T1000 (cell line): ENCODE measurements at regions not wholly inside any gene's neighbourhood (a gene's known extent, or its start where the extent isn't known, plus 50 kb on each side); places are given as distances from the start of the nearest gene placed in this dataset.
A peak's percentile ranks its signal among the peaks of the same experiment; 100 is the strongest.
"Not testable (repeated sequence)": the region's sequence is repeated elsewhere in the genome, so short reads cannot be mapped to it uniquely, and the experiment has no call there.

Experiments
- DNase-seq: peaks from one replicate; lab custom pipeline; 2025; ENCODE audit warnings: mixed read lengths; lab: John Stamatoyannopoulos, UW

- peak; percentile 62 for DNase-seq
These were observed 56.3 kb upstream of the KRTAP5-11 start for GRCh38 chr11:71638801-71639519.

DNA sequence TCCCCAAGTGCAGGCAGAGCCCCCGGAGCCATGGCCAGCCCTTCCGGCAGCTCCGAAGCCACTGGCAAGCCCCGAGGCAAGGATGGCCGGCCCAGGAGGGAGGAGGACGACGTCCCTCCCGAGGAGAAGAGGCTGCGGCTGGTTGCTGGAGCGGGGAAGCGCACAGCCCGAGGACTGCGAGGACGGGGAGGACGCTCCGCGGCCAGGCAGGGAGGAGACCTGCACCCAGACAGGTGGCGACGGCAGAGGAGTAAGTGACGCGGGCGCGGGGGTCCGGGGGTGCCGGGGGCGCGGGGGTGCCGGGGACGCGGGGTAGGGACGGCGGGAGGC, 56.8 kb upstream of the KRTAP5-11 start:
- not testable (repeated sequence) for DNase-seq

DNA sequence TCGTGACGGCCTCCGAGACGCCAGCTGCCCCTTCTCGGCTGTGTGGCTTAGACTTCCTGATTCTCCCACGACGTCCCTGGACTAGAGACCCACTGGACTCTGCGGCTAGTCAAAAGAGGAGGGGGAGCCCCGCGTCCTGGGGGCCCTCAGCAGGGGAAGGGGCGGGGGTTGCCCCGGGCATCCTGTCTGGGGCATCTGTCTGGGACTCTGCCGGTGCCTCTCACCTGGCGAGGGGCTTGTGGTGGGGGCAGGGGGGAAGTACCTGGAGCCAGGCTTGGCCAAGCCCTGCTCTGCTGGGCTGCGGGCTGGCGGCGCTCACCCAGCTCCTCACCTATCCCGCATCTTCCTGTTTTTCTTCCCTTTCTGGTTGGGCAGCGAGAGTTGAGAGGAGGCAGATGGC, 57.2 kb upstream of the KRTAP5-11 start:
- DNase-seq = not testable (repeated sequence)

DNA sequence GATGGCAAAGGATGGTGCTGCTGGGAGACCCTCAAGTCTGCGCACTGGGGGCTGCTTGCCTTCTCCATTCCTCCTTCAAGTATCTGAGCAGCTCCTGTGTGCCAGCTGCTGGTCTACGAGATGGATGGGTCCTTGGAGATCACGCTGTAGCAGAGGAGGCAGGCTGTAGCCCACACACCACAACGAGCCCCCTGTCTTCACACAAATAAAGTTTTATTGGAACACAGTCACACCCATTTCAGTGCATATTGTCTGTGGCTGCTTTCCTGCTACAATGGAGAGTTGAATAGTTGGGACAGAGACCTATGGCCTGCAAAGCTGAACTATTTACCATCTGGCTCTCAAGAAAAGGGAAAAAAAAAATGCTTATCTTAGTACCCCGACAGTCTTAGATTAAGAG, 64.4 kb upstream of the KRTAP5-11 start:
- DNase-seq = not testable (repeated sequence)

- DNase-seq = not testable (repeated sequence)
These were observed 70.3 kb upstream of the KRTAP5-11 start for GRCh38 chr11:71652998-71653397.

DNA sequence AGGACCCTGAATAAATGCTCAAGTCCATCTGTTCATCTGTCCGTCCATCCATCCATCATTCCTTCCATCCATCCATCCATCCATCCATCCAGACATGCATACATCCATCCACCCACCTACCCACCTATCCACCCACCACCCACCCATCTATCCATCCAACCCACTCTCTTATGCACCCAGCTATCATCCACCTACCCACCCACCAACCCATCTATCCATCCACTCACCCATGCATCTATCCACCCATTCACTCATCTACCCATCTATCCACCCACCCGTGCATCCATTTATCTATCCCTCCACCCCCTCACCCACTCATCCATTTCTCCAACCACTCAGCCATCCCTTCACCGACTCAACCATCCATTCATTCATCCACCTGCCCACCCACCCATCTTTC, 71.7 kb upstream of the KRTAP5-11 start:
- not testable (repeated sequence) for DNase-seq

GRCh38 chr11:71655041-71655440, 72.4 kb upstream of the KRTAP5-11 start:
- not testable (repeated sequence) for DNase-seq

DNA sequence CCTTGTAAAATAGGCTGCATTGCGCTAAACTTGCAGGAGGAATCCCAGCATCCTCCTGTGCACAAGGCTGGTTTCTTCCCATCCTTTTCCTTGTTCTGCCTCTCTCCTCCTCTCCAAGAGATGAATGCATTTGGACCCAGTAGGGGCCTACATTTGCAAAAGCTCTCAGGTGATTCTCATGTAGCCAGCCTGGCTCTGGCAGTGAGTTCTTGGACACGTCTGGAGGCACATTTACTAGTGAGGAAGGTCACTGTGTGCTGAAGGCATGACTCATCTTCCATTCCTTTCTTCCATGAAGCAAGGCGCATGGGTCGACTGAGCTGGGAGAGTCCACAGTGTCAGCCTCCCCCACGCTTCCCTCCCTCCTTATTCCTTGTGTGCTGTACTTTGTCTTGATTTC, 73.8 kb upstream of the KRTAP5-11 start:
- not testable (repeated sequence) for DNase-seq

DNA sequence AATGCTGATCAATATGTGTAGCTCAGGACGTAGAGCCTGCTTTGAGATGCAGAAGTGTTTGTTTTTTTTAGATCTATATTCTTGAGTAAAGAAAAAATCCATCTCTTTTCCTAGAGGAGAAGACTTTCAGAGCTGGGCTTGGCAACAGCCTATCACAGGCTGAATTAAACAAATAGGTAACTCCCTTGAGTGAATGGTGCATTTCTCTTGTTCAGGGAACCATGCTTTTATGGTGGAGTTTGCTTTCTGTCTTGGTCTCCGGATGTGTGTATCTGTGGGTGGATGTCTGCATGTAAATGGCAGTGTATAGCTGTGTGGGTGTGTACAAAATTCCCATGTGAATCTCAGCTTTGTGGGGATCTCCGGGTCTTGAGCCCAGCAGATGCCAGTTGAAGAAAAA, 82.3 kb upstream of the KRTAP5-11 start:
- not testable (repeated sequence) for DNase-seq

GRCh38 chr11:71698110-71698509, 115.4 kb upstream of the KRTAP5-11 start:
- DNase-seq = not testable (repeated sequence)

DNA sequence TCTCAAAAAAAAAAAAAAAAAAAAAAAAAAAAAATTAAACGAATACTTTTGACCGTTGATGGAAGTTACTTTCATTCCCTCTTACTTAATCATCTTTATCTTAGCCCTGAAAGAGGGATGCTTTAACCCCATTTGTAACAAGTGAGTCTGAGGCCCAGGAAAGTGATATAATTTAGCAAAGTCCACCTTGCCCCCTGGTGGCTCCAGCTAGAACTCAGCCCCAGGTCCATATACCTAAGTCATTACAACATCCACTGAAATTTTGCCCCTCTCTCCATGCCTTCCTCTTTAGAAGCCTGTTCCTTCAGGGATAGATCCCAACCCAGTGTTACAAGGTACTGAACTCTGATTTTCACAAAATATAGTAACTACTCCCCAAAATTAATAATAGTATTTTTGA, 116.3 kb upstream of the KRTAP5-11 start:
- DNase-seq = not testable (repeated sequence)

DNA sequence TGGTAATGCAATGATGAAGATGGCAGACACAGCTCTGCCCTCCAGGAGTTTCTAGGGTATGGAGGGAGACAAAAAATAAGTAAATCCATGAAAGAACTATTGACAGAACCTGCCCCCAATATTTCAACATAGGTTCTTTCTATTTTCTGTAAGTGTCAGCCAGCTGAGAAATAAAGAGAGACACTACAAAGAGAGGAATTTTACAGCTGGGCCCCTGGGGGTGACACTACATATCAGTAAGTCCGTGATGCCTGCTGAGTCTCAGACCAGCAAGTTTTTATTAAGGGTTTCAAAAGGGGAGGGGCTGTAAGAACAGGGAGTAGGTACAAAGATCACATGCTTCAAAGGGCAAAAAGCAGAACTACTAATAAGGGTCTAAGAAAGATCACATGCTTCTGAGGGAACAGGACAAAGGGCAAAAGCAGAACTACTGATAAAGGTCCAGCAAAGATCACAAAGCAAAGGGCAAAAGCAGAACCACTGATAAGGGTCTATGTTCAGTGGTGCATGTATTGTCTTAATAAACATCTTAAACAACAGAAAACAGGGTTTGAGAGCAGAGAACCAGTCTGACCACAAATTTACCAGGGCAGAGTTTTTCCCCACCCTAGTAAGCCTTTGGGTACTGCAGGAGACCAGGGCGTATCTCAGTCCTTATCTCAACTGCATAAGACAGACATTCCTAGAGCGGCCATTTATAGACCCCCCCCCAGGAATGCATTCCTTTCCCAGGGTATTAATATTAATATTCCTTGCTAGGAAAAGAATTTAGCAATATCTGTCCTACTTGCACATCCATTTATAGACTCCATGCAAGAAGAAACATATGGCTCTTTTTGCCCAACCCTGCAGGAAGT, 119.0 kb upstream of the KRTAP5-11 start:
- not testable (repeated sequence) for DNase-seq

GRCh38 chr11:71705086-71705737, 122.5 kb upstream of the KRTAP5-11 start:
- not testable (repeated sequence) for DNase-seq

GRCh38 chr11:71705738-71706432, 123.2 kb upstream of the KRTAP5-11 start:
- DNase-seq = not testable (repeated sequence)

DNA sequence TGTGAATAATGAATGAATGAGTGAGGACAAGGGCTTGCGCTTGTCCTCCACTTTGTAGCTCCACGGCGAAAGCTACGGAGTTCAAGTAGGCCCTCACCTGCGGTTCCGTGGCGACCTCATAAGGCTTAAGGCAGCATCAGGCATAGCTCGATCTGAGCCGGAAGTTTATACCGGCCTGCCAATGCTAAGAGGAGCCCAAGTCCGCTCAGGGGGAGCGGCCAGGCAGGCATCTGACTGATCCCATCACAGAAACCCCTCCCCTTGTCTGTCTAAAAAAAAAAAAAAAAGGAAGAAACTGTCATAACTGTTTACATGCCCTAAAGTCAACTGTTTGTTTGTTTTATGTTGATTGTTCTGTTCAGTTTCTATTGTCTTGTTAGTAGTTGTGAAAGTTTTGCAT, 124.4 kb upstream of the KRTAP5-11 start:
- not testable (repeated sequence) for DNase-seq

GRCh38 chr11:71709541-71709940, 123.5 kb upstream of the DEFB108B start:
- not testable (repeated sequence) for DNase-seq

DNA sequence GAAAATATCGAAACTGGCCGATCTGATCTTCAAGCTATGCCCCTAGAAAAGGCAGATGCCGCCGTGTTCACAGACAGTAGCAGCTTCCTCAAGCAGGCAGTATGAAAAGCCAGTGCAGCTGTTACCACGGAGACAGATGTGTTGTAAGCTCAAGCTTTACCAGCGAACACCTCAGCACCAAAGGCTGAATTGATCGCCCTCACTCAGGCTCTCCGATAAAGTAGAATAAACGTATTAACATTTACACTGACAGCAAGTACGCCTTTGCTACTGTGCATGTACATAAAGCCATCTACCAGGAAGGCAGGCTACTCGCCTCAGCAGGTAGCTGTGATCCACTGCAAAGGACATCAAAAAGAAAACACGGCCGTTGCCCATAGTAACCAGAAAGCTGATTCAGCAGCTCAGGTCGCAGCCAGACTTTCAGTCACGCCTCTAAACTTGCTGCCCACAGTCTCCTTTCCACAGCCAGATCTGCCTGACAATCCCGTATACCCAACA, 122.8 kb upstream of the DEFB108B start:
- not testable (repeated sequence) for DNase-seq

GRCh38 chr11:71710701-71711385, 122.2 kb upstream of the DEFB108B start:
- not testable (repeated sequence) for DNase-seq

DNA sequence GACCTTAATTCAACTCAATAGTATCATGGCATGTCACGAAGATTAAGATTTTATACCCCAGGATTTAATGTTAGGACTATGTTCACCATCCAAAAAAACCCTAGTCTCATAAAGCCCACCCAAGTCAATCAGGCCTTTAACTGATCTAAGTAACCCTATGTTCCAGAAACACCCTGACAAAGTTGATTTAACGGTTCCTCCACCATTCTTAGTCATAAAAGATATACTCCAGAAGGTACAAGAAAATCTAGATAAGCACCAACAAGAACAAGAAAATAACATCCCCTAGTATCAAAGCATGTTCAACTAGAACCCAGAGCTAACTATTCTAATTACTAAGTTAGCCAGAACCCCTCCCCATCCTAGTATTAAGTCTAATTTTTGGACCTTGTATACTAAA, 120.7 kb upstream of the DEFB108B start:
- DNase-seq = not testable (repeated sequence)

GRCh38 chr11:71712846-71713245, 120.2 kb upstream of the DEFB108B start:
- DNase-seq = not testable (repeated sequence)

- not testable (repeated sequence) for DNase-seq
These were observed 118.5 kb upstream of the DEFB108B start for GRCh38 chr11:71714510-71714909.
